IMR-90 (cell line): ENCODE measurements at regions not wholly inside any gene's neighbourhood (a gene's known extent, or its start where the extent isn't known, plus 50 kb on each side); places are given as distances from the start of the nearest gene placed in this dataset.

Experiments
- ATAC-seq: fragments of 200-7000 bp; cut with Tn5 transposase; 2 replicates; pipeline ENCODE4 v1.9.1; 2020; ENCODE audit warnings: low read depth, mild to moderate bottlenecking, moderate library complexity
- BruUV-seq: library from RNA; stranded (reverse); fragments of 400-500 nt; replicated peaks from 2 replicates; lab custom pipeline; 2021; lab: Mats Ljungman, UMichigan
- CTCF ChIA-PET: fragments of 300-600 bp; formaldehyde crosslinking; extraction: SDS; loops from one replicate; lab custom pipeline; 2021; ENCODE audit warnings: antibody characterized with exemption; lab: Yijun Ruan, JAX
- POLR2A ChIA-PET: fragments of 300-600 bp; sonication (Branson Sonifier 250); formaldehyde crosslinking; loops from one replicate; lab custom pipeline; 2022; ENCODE audit warnings: antibody characterized with exemption; ENCODE audit not compliant: unreplicated experiment; lab: Charles Lee
- DNase-seq: peaks from one replicate; pipeline ENCODE4 v3.0.0; 2013
- H2AFZ ChIP-seq: replicated peaks from 2 replicates; pipeline ENCODE3; 2013; ENCODE audit warnings: low read length, mild to moderate bottlenecking; ENCODE audit not compliant: poor library complexity
- H2AK5ac ChIP-seq: 2 replicates; pipeline ENCODE4 v1.6.1; 2013; ENCODE audit warnings: low read depth, low read length, inconsistent platforms
- H2AK9ac ChIP-seq: replicated peaks from 2 replicates; pipeline ENCODE3; 2013; ENCODE audit warnings: mild to moderate bottlenecking, low read depth, low read length, moderate library complexity; ENCODE audit not compliant: poor library complexity
- H2BK120ac ChIP-seq: 2 replicates; pipeline ENCODE4 v1.6.1; 2013; ENCODE audit warnings: low read depth, low read length, inconsistent platforms
- H2BK15ac ChIP-seq: 3 replicates; pipeline ENCODE4 v1.6.1; 2013; ENCODE audit warnings: low read depth, low read length, inconsistent platforms
- H2BK20ac ChIP-seq: 2 replicates; pipeline ENCODE4 v1.6.1; 2013; ENCODE audit warnings: low read depth, mild to moderate bottlenecking, inconsistent platforms, low read length, moderate library complexity
- H2BK5ac ChIP-seq: 2 replicates; pipeline ENCODE4 v1.6.1; 2013; ENCODE audit warnings: mild to moderate bottlenecking, low read depth, low read length, inconsistent platforms; ENCODE audit not compliant: poor library complexity, severe bottlenecking
- H3K14ac ChIP-seq: replicated peaks from 2 replicates; pipeline ENCODE4 v1.6.1; 2013; ENCODE audit warnings: low read depth, low read length, inconsistent platforms
- H3K18ac ChIP-seq: 2 replicates; pipeline ENCODE4 v1.6.1; 2013; ENCODE audit warnings: low read depth, low read length, control low read depth
- H3K23ac ChIP-seq: 2 replicates; pipeline ENCODE4 v1.6.1; 2013; ENCODE audit warnings: low read depth, low read length, inconsistent platforms
- H3K27ac ChIP-seq: 2 replicates; pipeline ENCODE4 v1.5.1; 2013; ENCODE audit warnings: mild to moderate bottlenecking, control low read depth, low read length; ENCODE audit not compliant: insufficient read depth
- H3K27me3 ChIP-seq: 2 replicates; pipeline ENCODE4 v1.6.1; 2013; ENCODE audit warnings: low read length; ENCODE audit not compliant: control insufficient read depth, insufficient read depth
- H3K36me3 ChIP-seq: 2 replicates; pipeline ENCODE4 v1.6.1; 2013; ENCODE audit warnings: low read length, mixed read lengths; ENCODE audit not compliant: control insufficient read depth, insufficient read depth
- H3K4ac ChIP-seq: 2 replicates; pipeline ENCODE4 v1.6.1; 2013; ENCODE audit warnings: low read depth, low read length, inconsistent platforms
- H3K4me1 ChIP-seq: 2 replicates; pipeline ENCODE4 v1.6.1; 2013; ENCODE audit warnings: low read length, mixed read lengths; ENCODE audit not compliant: control insufficient read depth, insufficient read depth
- H3K4me2 ChIP-seq: 2 replicates; pipeline ENCODE4 v1.6.1; 2013; ENCODE audit warnings: low read depth, mild to moderate bottlenecking, control low read depth, low read length, moderate library complexity
- H3K4me3 ChIP-seq: 2 replicates; pipeline ENCODE4 v1.5.1; 2013; ENCODE audit warnings: low read depth, mild to moderate bottlenecking, control low read depth, low read length, moderate library complexity; ENCODE audit not compliant: insufficient read depth
- H3K56ac ChIP-seq: 2 replicates; pipeline ENCODE4 v1.6.1; 2013; ENCODE audit warnings: low read length, inconsistent platforms; ENCODE audit not compliant: insufficient read depth; ENCODE audit errors: extremely low read depth
- H3K79me1 ChIP-seq, 2 experiments: 2 replicates each; pipeline ENCODE4 v1.6.1; 2013; ENCODE audit warnings: low read length in 2 of 2, inconsistent platforms in 1 of 2, low read depth in 1 of 2
- H3K9ac ChIP-seq: 2 replicates; pipeline ENCODE4 v1.6.1; 2013; ENCODE audit warnings: low read depth, low read length, control low read depth
- H3K9me1 ChIP-seq: 2 replicates; pipeline ENCODE4 v1.6.1; 2013; ENCODE audit warnings: low read length, inconsistent platforms; ENCODE audit not compliant: insufficient read depth
- H3K9me3 ChIP-seq: 2 replicates; pipeline ENCODE4 v1.6.1; 2013; ENCODE audit warnings: low read length; ENCODE audit not compliant: control insufficient read depth, insufficient read depth
- H4K20me1 ChIP-seq: 2 replicates; pipeline ENCODE4 v1.6.1; 2013; ENCODE audit warnings: low read length, inconsistent platforms; ENCODE audit not compliant: insufficient read depth
- H4K5ac ChIP-seq: 2 replicates; pipeline ENCODE4 v1.6.1; 2013; ENCODE audit warnings: mild to moderate bottlenecking, low read depth, low read length, control low read depth
- H4K8ac ChIP-seq, 2 experiments: 2 replicates each; pipeline ENCODE4 v1.6.1; 2013; ENCODE audit warnings: low read depth in 2 of 2, low read length in 2 of 2, control low read depth in 1 of 2, inconsistent platforms in 1 of 2
- H4K91ac ChIP-seq: 2 replicates; pipeline ENCODE4 v1.6.1; 2013; ENCODE audit warnings: low read depth, low read length, inconsistent platforms; ENCODE audit not compliant: insufficient read depth
- CHD1 ChIP-seq: IDR thresholded peaks from 2 replicates; pipeline ENCODE4 v1.6.1; 2012; ENCODE audit warnings: low read depth, low read length, improper control_type of control experiment
- ELK1 ChIP-seq: fragments of 150-350 bp; IDR thresholded peaks from 2 replicates; pipeline ENCODE4 v1.6.1; 2016; ENCODE audit warnings: low read depth, mild to moderate bottlenecking, low read length, moderate library complexity, borderline replicate concordance
- FOS ChIP-seq: fragments of 150-350 bp; IDR thresholded peaks from 2 replicates; pipeline ENCODE4 v1.6.1; 2016; ENCODE audit warnings: low read depth, low read length
- MAFK ChIP-seq: IDR thresholded peaks from 2 replicates; pipeline ENCODE4 v1.6.1; 2012; ENCODE audit warnings: low read depth, low read length, improper control_type of control experiment
- MAZ ChIP-seq: IDR thresholded peaks from 2 replicates; pipeline ENCODE4 v1.6.1; 2012; ENCODE audit warnings: low read depth, mild to moderate bottlenecking, low read length, improper control_type of control experiment, moderate library complexity, borderline replicate concordance
- MXI1 ChIP-seq: IDR thresholded peaks from 2 replicates; pipeline ENCODE4 v1.6.1; 2012; ENCODE audit warnings: low read depth, mild to moderate bottlenecking, low read length, moderate library complexity, borderline replicate concordance
- POLR2A ChIP-seq: IDR thresholded peaks from 2 replicates; pipeline ENCODE4 v1.6.1; 2012; ENCODE audit warnings: mild to moderate bottlenecking, low read depth, low read length
- RCOR1 ChIP-seq: IDR thresholded peaks from 2 replicates; pipeline ENCODE4 v1.6.1; 2012; ENCODE audit warnings: mild to moderate bottlenecking, low read length, improper control_type of control experiment; ENCODE audit not compliant: insufficient replicate concordance
- RFX5 ChIP-seq: IDR thresholded peaks from 2 replicates; pipeline ENCODE4 v1.8.0; 2012; ENCODE audit warnings: low read depth, mild to moderate bottlenecking, low read length, moderate library complexity
- SMC3 ChIP-seq: fragments of 150-350 bp; IDR thresholded peaks from 2 replicates; pipeline ENCODE4 v1.6.1; 2016; ENCODE audit warnings: low read depth, mild to moderate bottlenecking, antibody characterized with exemption, low read length, moderate library complexity
- WGBS, 2 experiments: methylation state at CpG; one replicate each; pipeline versions ENCODE4 v1.1.5 to v1.1.7; 2013; ENCODE audit warnings: missing lambda C conversion rate in 2 of 2; ENCODE audit not compliant: insufficient read length in 1 of 2; ENCODE audit errors: extremely low coverage in 2 of 2; 5-methylcytosine and 5-hydroxymethylcytosine counted together
- dilution Hi-C: fragments of 300-500 bp; cut with HindIII; formaldehyde crosslinking; loops from one replicate; pipeline ENCODE4 v1.14.3; 2018; ENCODE audit warnings: low sequenced_read_pairs; ENCODE audit not compliant: unreplicated experiment
- in situ Hi-C: fragments of 300-500 bp; cut with MboI; formaldehyde crosslinking; loops from 3 replicates; pipeline ENCODE4 v1.14.3; 2019; ENCODE audit warnings: low sequenced_read_pairs, inconsistent platforms, mixed read lengths
- intact Hi-C: fragments of 100-400 bp; cut with micrococcal nuclease; formaldehyde crosslinking; loops from 2 replicates; pipeline ENCODE4 v1.10.0; 2022
- TF ChIP-seq, protein P1 (sequence below): conservative IDR thresholded peaks from 2 replicates; pipeline ENCODE4 v1.5.1; 2012; ENCODE audit warnings: mild to moderate bottlenecking, low read depth, low read length, improper control_type of control experiment

DNA sequence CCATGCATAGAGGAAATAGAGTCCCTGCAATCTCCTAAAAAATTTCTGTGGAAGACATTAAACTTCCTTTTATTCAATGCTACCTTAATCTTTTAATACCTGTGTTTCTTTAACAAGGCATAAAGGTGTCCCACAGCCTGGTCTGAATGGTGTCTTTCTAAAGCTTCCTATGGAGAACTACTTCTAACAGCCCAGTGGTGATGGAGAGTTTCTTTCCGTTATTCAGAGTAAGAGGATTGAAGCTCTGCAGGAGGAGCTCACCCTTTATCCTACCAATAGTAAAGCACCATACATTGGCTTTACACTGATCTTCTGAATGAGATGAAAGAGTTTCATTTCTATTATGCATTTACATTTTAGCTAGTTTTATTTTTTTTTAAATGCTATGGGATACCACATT, 1362.4 kb upstream of the ADGRL3 start:
- Histone ChIP-seq H3K56ac (no peak overlapping the region), H3K79me1 (no peaks in the 10 kb centered on the region), H2BK120ac (no peak overlapping the region), H4K8ac (no peak overlapping the region), H3K9ac (no peak overlapping the region), H3K9me3 (no peaks in the 10 kb centered on the region), H3K4ac (no peak overlapping the region), H3K27ac (no peak overlapping the region), H2BK5ac (no peak overlapping the region), H2BK20ac (no peak overlapping the region), H2AK9ac (no peak overlapping the region), H2AK5ac (no peak overlapping the region), H3K14ac (no peak overlapping the region), H4K91ac (no peak overlapping the region), H2AFZ (no peak overlapping the region), H4K20me1 (no peaks in the 10 kb centered on the region), H3K36me3 (no peaks in the 10 kb centered on the region), H3K4me2 (no peak overlapping the region), H3K9me1 (no peaks in the 10 kb centered on the region), H3K18ac (no peak overlapping the region), H2BK15ac (no peak overlapping the region), H3K4me1 (no peaks in the 10 kb centered on the region), H3K4me3 (no peak overlapping the region), H4K5ac (no peak overlapping the region), H3K27me3 (no peaks in the 10 kb centered on the region), H3K23ac (no peak overlapping the region)
- ATAC-seq (no peak), DNase-seq (no peak)
- intact Hi-C loops (no loop called here), dilution Hi-C loops (no loop called here), in situ Hi-C loops (no loop called here)
- CTCF ChIA-PET = interaction anchor here (0.7 kb wide), 1 partner anchor 24 kb away, joined by 3 read pairs; no protein-coding TSS in a partner anchor
- BruUV-seq = no TSS peak
- TF ChIP-seq RFX5 (no peak), RCOR1 (no peak), POLR2A (no peak), SMC3 (no peak), FOS (no peak), MAZ (no peak), MXI1 (no peak), ELK1 (no peak), CHD1 (no peak), MAFK (no peak)
- TF ChIP-seq, protein P1, sequence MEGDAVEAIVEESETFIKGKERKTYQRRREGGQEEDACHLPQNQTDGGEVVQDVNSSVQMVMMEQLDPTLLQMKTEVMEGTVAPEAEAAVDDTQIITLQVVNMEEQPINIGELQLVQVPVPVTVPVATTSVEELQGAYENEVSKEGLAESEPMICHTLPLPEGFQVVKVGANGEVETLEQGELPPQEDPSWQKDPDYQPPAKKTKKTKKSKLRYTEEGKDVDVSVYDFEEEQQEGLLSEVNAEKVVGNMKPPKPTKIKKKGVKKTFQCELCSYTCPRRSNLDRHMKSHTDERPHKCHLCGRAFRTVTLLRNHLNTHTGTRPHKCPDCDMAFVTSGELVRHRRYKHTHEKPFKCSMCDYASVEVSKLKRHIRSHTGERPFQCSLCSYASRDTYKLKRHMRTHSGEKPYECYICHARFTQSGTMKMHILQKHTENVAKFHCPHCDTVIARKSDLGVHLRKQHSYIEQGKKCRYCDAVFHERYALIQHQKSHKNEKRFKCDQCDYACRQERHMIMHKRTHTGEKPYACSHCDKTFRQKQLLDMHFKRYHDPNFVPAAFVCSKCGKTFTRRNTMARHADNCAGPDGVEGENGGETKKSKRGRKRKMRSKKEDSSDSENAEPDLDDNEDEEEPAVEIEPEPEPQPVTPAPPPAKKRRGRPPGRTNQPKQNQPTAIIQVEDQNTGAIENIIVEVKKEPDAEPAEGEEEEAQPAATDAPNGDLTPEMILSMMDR = no peak
- WGBS, 2 experiments = no CpG with 5 or more reads among the region's 1 CpG
- POLR2A ChIA-PET = no interaction called here
